ENCODE measurements at regions not wholly inside any gene's neighbourhood (a gene's known extent, or its start where the extent isn't known, plus 50 kb on each side); places are given as distances from the start of the nearest gene placed in this dataset.

- H3K4me3 Mint-ChIP-seq = no peak overlapping the region
- H3K9me3 Mint-ChIP-seq = peaks cover 8% of the 10 kb centered on the region
- no peaks in the 10 kb centered on the region for H3K27me3 Mint-ChIP-seq (ENCODE audit: low read depth)
Measured at GRCh38 chr5:144832416-144832815, 661.7 kb downstream of the KCTD16 start.

DNA sequence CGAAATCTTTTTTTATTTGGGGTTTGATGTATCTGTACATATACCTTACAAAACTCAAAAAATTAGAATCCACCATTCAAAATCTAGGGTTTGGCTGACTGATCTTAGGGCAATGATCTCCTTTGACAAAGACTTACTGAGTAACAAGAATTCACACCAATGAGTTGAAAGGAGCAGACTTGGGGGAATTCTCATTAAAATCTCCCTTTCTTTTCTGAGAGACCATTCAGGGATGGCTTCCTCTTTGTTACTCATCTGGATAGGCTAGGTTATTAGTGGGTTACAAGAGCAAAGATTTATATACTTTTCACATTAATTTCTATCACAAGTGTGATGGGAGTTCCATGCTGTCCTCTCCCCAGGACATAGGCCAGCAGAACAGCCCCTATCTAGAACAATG lies 661.0 kb downstream of the KCTD16 start:
- peaks cover 2% of the 10 kb centered on the region for H3K27me3 Mint-ChIP-seq (ENCODE audit: low read depth)
- H3K9me3 Mint-ChIP-seq = peaks cover 8% of the 10 kb centered on the region
- H3K4me1 Mint-ChIP-seq = no peaks in the 10 kb centered on the region
- DNase-seq (ENCODE audit: low spot score in 2 of 2, unreplicated experiment in 2 of 2) = no peak
- no peak for TF ChIP-seq CTCF (IDR thresholded peaks at IDR 0.05; ENCODE audit: unreplicated experiment)
- no peak overlapping the region for H3K27ac Mint-ChIP-seq
- H3K4me3 Mint-ChIP-seq = no peak overlapping the region
- no peaks in the 10 kb centered on the region for H3K36me3 Mint-ChIP-seq

More at GRCh38 chr5:144832416-144832815, 661.7 kb downstream of the KCTD16 start:
- no peak for DNase-seq (ENCODE audit: low spot score in 2 of 2, unreplicated experiment in 2 of 2)
- TF ChIP-seq CTCF (IDR thresholded peaks at IDR 0.05; ENCODE audit: unreplicated experiment) = no peak
- no peaks in the 10 kb centered on the region for H3K4me1 Mint-ChIP-seq
- no peak overlapping the region for H3K27ac Mint-ChIP-seq
- no peaks in the 10 kb centered on the region for H3K36me3 Mint-ChIP-seq

DNA sequence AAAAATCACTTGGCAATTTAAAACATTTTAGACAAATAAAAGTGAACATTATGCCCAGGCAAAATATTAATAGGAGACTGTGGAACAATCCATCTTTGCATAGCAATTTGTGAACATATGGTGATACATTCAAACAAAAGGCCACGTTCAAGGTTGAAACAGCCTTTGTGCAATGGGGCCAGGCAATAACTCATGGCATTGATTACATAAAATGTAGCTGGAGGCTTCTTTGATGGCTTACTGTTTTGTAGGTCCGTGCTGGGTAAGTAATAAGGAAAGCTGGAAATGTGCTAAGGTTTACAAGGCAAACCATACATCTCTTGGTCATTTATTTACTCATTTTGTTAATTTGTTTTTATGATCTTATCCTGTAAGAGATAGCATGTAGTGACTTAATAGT lies 651.8 kb downstream of the KCTD16 start:
- Mint-ChIP-seq H3K27me3 (ENCODE audit: low read depth) (peaks cover 2% of the 10 kb centered on the region), H3K4me3 (no peak overlapping the region), H3K9me3 (no peaks in the 10 kb centered on the region)

DNA sequence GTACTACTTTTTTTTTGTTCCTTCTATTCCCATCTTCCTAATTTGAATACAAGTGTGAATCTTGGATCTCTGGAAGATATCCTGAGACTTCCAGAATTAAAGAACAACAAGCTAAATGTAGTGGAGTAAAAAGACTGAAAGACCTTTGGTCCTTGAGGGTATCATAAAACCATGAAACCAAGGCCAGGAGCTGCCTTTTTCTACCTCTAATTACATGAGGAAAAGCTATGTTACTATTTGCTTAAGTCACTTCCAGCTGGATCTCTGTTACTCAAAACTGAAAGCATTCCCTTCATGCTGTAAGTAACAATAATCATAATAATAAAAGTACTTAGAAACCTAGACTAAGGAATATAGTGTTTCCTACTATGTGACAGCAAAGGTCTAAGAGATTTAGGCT lies 649.6 kb downstream of the KCTD16 start:
- H3K4me1 Mint-ChIP-seq = no peaks in the 10 kb centered on the region
- peaks cover 12% of the 10 kb centered on the region for H3K9me3 Mint-ChIP-seq
- no peak overlapping the region for H3K4me3 Mint-ChIP-seq
- no peak for DNase-seq (ENCODE audit: low spot score in 2 of 2, unreplicated experiment in 2 of 2)
- H3K36me3 Mint-ChIP-seq = no peaks in the 10 kb centered on the region
- peaks cover 2% of the 10 kb centered on the region for H3K27me3 Mint-ChIP-seq (ENCODE audit: low read depth)
- TF ChIP-seq CTCF (IDR thresholded peaks at IDR 0.05; ENCODE audit: unreplicated experiment) = no peak
- no peak overlapping the region for H3K27ac Mint-ChIP-seq

More for the DNA sequence above, 651.8 kb downstream of the KCTD16 start:
- Mint-ChIP-seq H3K27ac (no peak overlapping the region), H3K36me3 (no peaks in the 10 kb centered on the region), H3K4me1 (no peaks in the 10 kb centered on the region)
- TF ChIP-seq CTCF (IDR thresholded peaks at IDR 0.05; ENCODE audit: unreplicated experiment) = no peak
- DNase-seq (ENCODE audit: low spot score in 2 of 2, unreplicated experiment in 2 of 2) = no peak

- no peak for DNase-seq (ENCODE audit: low spot score in 2 of 2, unreplicated experiment in 2 of 2)
- H3K27ac Mint-ChIP-seq = no peak overlapping the region
- no peak for TF ChIP-seq CTCF (IDR thresholded peaks at IDR 0.05; ENCODE audit: unreplicated experiment)
- H3K4me1 Mint-ChIP-seq = no peaks in the 10 kb centered on the region
- H3K27me3 Mint-ChIP-seq (ENCODE audit: low read depth) = peaks cover 2% of the 10 kb centered on the region
- peaks cover 25% of the 10 kb centered on the region for H3K9me3 Mint-ChIP-seq
- H3K36me3 Mint-ChIP-seq = no peaks in the 10 kb centered on the region
- H3K4me3 Mint-ChIP-seq = no peak overlapping the region
Measured at GRCh38 chr5:144815131-144815530, 644.5 kb downstream of the KCTD16 start.

DNA sequence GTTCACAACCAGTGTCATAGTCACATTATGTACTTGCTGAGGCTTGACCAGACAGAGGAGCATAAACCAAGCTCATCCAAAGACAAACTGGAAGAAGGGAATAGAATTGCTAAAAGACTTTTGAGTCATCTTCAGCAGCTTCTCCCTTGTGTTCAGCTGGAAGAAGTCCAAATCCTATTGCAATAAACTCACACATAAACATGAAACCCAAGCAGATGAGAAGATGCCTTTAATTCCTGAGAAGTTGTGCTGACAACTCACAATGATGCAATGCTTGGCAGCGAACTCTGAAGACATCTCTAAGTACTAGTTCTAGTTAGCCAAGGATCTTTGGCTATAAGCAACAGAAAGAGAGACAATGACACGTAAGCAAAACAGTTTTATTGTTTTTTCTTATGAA lies 642.1 kb downstream of the KCTD16 start:
- no peak for TF ChIP-seq CTCF (IDR thresholded peaks at IDR 0.05; ENCODE audit: unreplicated experiment)
- Mint-ChIP-seq H3K4me3 (no peak overlapping the region), H3K27me3 (ENCODE audit: low read depth) (peaks cover 2% of the 10 kb centered on the region), H3K4me1 (no peaks in the 10 kb centered on the region), H3K9me3 (peaks cover 33% of the 10 kb centered on the region), H3K27ac (no peak overlapping the region), H3K36me3 (peaks cover 3% of the 10 kb centered on the region)
- DNase-seq (ENCODE audit: low spot score in 2 of 2, unreplicated experiment in 2 of 2) = no peak

Data from mesothelial cell of epicardium (in vitro differentiated cells).